ENCODE measurements at regions not wholly inside any gene's neighbourhood (a gene's known extent, or its start where the extent isn't known, plus 50 kb on each side); places are given as distances from the start of the nearest gene placed in this dataset.

GRCh38 chr4:19014594-19014993 is 993.0 kb upstream of the LCORL start:
- H3K4me3 ChIP-seq (ENCODE audit: low read depth, low read length), result no peak overlapping the region
- H3K36me3 ChIP-seq (ENCODE audit: control insufficient read depth, insufficient read depth, low read length), result no peaks in the 10 kb centered on the region
- TF ChIP-seq CTCF (IDR thresholded peaks at IDR 0.05; ENCODE audit: insufficient read depth, low read length, poor library complexity, severe bottlenecking), result no peak
- DNase-seq (ENCODE audit: low read depth), result no peak
- no peaks in the 10 kb centered on the region for H3K27me3 ChIP-seq (ENCODE audit: control insufficient read depth, insufficient read depth, low read length)

DNA sequence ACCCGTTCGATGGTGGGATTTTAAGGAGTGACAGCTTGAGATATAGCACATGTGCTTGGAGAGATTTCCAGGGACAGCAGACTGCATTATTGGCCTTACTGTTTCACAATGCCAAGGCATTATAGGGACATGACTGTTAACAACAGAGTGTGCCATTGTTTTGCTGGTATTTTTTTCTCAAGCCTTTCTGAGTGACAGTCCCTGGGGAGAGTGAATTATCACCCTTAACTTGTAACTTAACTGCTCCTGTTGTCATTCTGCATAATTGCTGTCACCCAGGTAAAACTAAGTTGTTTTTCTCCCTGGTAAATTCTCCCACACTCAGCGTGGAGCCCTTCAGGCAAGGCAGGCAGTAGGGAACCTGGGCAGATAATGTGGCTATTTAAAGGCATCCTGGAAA is 989.2 kb upstream of the LCORL start:
- TF ChIP-seq CTCF (IDR thresholded peaks at IDR 0.05; ENCODE audit: insufficient read depth, low read length, poor library complexity, severe bottlenecking), result no peak
- H3K27me3 ChIP-seq (ENCODE audit: control insufficient read depth, insufficient read depth, low read length), result no peaks in the 10 kb centered on the region
- no peaks in the 10 kb centered on the region for H3K36me3 ChIP-seq (ENCODE audit: control insufficient read depth, insufficient read depth, low read length)
- H3K4me3 ChIP-seq (ENCODE audit: low read depth, low read length), result no peak overlapping the region
- DNase-seq (ENCODE audit: low read depth), result no peak

- Histone ChIP-seq H3K4me3 (ENCODE audit: low read depth, low read length) (no peak overlapping the region), H3K27me3 (ENCODE audit: control insufficient read depth, insufficient read depth, low read length) (no peaks in the 10 kb centered on the region), H3K36me3 (ENCODE audit: control insufficient read depth, insufficient read depth, low read length) (no peaks in the 10 kb centered on the region)
- DNase-seq (ENCODE audit: low read depth), result no peak
- no peak for TF ChIP-seq CTCF (IDR thresholded peaks at IDR 0.05; ENCODE audit: insufficient read depth, low read length, poor library complexity, severe bottlenecking)
These were observed 988.3 kb upstream of the LCORL start for GRCh38 chr4:19009881-19010280.

DNA sequence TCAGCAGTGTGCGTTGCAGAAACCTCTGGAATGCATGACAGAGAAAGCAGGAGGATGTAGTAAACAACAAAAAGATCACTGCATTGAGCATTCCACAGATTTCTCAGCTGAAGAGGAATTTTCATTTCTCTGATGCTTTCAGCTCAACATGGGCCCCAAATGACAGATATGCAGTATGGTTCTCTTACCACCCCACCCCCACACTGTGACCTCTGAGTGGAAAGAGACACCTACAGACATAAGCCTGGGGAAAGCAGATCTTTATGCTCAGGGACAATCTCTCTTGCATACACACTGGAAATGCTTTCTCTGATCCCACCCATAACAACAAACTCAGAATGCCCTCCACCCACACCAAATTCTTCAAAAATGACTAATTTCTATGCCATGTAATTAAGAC is 983.7 kb upstream of the LCORL start:
- no peak for DNase-seq (ENCODE audit: low read depth)
- Histone ChIP-seq H3K36me3 (ENCODE audit: control insufficient read depth, insufficient read depth, low read length) (no peaks in the 10 kb centered on the region), H3K27me3 (ENCODE audit: control insufficient read depth, insufficient read depth, low read length) (no peaks in the 10 kb centered on the region), H3K4me3 (ENCODE audit: low read depth, low read length) (no peak overlapping the region)
- no peak for TF ChIP-seq CTCF (IDR thresholded peaks at IDR 0.05; ENCODE audit: insufficient read depth, low read length, poor library complexity, severe bottlenecking)

- no peak overlapping the region for H3K4me3 ChIP-seq (ENCODE audit: low read depth, low read length)
- no peak for DNase-seq (ENCODE audit: low read depth)
- no peaks in the 10 kb centered on the region for H3K27me3 ChIP-seq (ENCODE audit: control insufficient read depth, insufficient read depth, low read length)
- no peak for TF ChIP-seq CTCF (IDR thresholded peaks at IDR 0.05; ENCODE audit: insufficient read depth, low read length, poor library complexity, severe bottlenecking)
- H3K36me3 ChIP-seq (ENCODE audit: control insufficient read depth, insufficient read depth, low read length), result no peaks in the 10 kb centered on the region
These were observed 980.6 kb upstream of the LCORL start for GRCh38 chr4:19002170-19002569.

DNA sequence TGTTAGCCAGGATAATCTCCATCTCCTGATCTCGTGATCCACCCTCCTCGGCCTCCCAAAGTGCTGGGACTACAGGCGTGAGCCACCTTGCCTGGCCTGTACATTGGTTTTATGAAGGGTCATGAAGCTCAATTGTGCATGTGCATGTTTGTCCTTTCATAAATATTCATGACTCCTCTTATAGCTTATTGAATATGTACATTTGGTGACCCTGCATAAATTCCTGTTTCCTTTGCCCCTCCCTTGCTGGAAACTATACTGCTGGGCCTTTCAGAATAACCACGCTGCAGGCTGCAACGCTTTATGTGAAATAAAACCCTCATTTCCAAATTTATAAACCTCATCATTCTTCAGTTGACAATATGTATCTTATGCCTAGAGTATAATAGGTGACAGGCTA is 978.0 kb upstream of the LCORL start:
- H3K4me3 ChIP-seq (ENCODE audit: low read depth, low read length), result no peak overlapping the region
- no peaks in the 10 kb centered on the region for H3K36me3 ChIP-seq (ENCODE audit: control insufficient read depth, insufficient read depth, low read length)
- no peak for TF ChIP-seq CTCF (IDR thresholded peaks at IDR 0.05; ENCODE audit: insufficient read depth, low read length, poor library complexity, severe bottlenecking)
- DNase-seq (ENCODE audit: low read depth), result no peak
- H3K27me3 ChIP-seq (ENCODE audit: control insufficient read depth, insufficient read depth, low read length), result no peaks in the 10 kb centered on the region
